Fibroblast of skin of left quadriceps (primary cell): ENCODE measurements at regions not wholly inside any gene's neighbourhood (a gene's known extent, or its start where the extent isn't known, plus 50 kb on each side); places are given as distances from the start of the nearest gene placed in this dataset.
"Not testable (repeated sequence)": the region's sequence is repeated elsewhere in the genome, so short reads cannot be mapped to it uniquely, and the experiment has no call there.

Experiments
- DNase-seq, 2 experiments: peaks; one replicate each; pipeline ENCODE4 v3.0.0-alpha.2; 2013; ENCODE audit warnings: low read depth in 2 of 2

GRCh38 chr15:59783774-59784520 lies 94.8 kb upstream of the BNIP2 start:
- DNase-seq, result not testable (repeated sequence)

GRCh38 chr15:59779110-59779509 lies 90.0 kb upstream of the BNIP2 start:
- DNase-seq, result no peak

DNA sequence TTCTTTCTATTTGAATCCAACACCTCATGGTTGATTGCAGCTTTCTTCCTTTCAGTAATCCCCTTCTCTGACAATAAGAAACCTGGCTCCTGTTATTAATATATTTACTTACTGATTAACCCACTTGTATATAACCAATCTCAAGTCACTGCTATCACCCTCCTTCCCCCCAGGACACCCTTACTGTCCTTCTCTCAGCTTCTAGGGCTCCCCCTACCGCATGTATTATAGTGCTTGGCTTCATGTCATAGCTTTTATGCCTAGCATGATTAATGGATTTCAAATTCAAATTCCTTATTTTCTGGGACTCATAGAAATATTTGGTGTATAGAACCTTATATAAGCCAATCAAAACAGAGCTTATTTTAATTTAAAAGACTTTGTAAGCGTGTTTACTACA lies 75.7 kb upstream of the BNIP2 start:
- no peak for DNase-seq

DNA sequence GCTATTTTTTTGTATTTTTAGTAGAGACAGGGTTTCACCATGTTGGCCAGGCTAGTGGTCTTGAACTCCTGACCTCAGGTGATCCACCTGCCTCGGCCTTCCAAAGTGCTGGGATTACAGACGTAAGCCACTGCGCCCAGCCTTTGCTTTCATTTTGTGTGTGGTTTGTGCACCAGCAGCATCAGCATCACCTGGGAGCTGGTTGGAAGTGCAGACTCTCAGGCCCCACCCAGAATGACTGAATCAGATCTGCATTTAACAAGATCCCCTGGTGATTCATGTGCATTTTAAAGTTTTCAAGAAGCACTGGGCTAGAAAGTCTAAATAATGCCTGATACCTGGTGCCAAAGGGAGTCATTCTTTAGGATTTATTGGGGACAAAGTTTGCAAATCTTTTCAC lies 73.4 kb upstream of the BNIP2 start:
- no peak for DNase-seq

DNA sequence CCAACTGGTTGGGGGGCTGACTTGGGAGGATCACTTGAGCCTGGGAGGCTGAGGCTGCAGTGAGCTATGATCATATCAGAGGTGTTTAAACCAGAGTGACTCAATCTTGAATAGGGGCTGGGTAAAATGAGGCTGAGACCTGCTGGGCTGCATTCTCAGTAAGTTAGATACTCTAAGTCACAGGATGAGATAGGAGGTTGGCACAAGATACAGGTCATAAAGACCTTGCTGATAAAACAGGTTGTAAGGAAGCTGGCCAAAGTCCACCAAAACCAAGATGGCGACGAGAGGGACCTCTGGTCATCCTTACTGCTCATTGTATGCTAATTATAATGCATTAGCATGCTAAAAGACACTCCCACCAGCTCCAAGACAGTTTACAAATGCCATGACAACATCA lies 71.1 kb upstream of the BNIP2 start:
- DNase-seq, result not testable (repeated sequence)

- no peak for DNase-seq
Measured at GRCh38 chr15:59751552-59752413, 62.7 kb upstream of the BNIP2 start.

GRCh38 chr15:59746777-59747176 lies 57.7 kb upstream of the BNIP2 start:
- no peak for DNase-seq

- no peak for DNase-seq
Measured at GRCh38 chr15:59741274-59741906, 52.3 kb upstream of the BNIP2 start.

GRCh38 chr15:59739557-59740186 lies 50.6 kb upstream of the BNIP2 start:
- DNase-seq, result no peak
